ENCODE measurements at regions not wholly inside any gene's neighbourhood (a gene's known extent, or its start where the extent isn't known, plus 50 kb on each side); places are given as distances from the start of the nearest gene placed in this dataset.
"Not testable (repeated sequence)": the region's sequence is repeated elsewhere in the genome, so short reads cannot be mapped to it uniquely, and the experiment has no call there.

- TF ChIP-seq CTCF (IDR thresholded peaks at IDR 0.05; ENCODE audit: insufficient read depth, low read depth, low read length), result no peak
- H3K4me3 ChIP-seq (ENCODE audit: low read depth, low read length), result no peak overlapping the region
- DNase-seq (ENCODE audit: low read depth), result no peak
These were observed 248.5 kb upstream of the SLC8A1 start for GRCh38 chr2:40700231-40700954.

- H3K4me3 ChIP-seq (ENCODE audit: low read depth, low read length); DNase-seq (ENCODE audit: low read depth): not testable (repeated sequence)
These were observed 260.5 kb upstream of the SLC8A1 start for GRCh38 chr2:40712197-40712894.

GRCh38 chr2:40716879-40717278 is 265.0 kb upstream of the SLC8A1 start:
- DNase-seq (ENCODE audit: low read depth), result peak; percentile 21
- TF ChIP-seq CTCF (IDR thresholded peaks at IDR 0.05; ENCODE audit: insufficient read depth, low read depth, low read length), result no peak
- H3K4me3 ChIP-seq (ENCODE audit: low read depth, low read length), result no peak overlapping the region

- peak; percentile 5 for DNase-seq (ENCODE audit: low read depth)
- no peak for TF ChIP-seq CTCF (IDR thresholded peaks at IDR 0.05; ENCODE audit: insufficient read depth, low read depth, low read length)
- no peak overlapping the region for H3K4me3 ChIP-seq (ENCODE audit: low read depth, low read length)
These were observed 267.5 kb upstream of the SLC8A1 start for GRCh38 chr2:40719414-40719813.

GRCh38 chr2:40721595-40721994 is 269.7 kb upstream of the SLC8A1 start:
- no peak for DNase-seq (ENCODE audit: low read depth)
- TF ChIP-seq CTCF (IDR thresholded peaks at IDR 0.05; ENCODE audit: insufficient read depth, low read depth, low read length), result no peak

GRCh38 chr2:40723194-40723593 is 271.3 kb upstream of the SLC8A1 start:
- H3K4me3 ChIP-seq (ENCODE audit: low read depth, low read length), result no peak overlapping the region
- TF ChIP-seq CTCF (IDR thresholded peaks at IDR 0.05; ENCODE audit: insufficient read depth, low read depth, low read length), result no peak
- DNase-seq (ENCODE audit: low read depth), result no peak

More at GRCh38 chr2:40721595-40721994, 269.7 kb upstream of the SLC8A1 start:
- H3K4me3 ChIP-seq (ENCODE audit: low read depth, low read length), result no peak overlapping the region

- TF ChIP-seq CTCF (IDR thresholded peaks at IDR 0.05; ENCODE audit: insufficient read depth, low read depth, low read length), result no peak
- no peak overlapping the region for H3K4me3 ChIP-seq (ENCODE audit: low read depth, low read length)
- DNase-seq (ENCODE audit: low read depth), result no peak
These were observed 273.1 kb upstream of the SLC8A1 start for GRCh38 chr2:40725040-40725439.

All from fibroblast of villous mesenchyme (primary cell).